Caco-2 (cell line): ENCODE measurements at regions not wholly inside any gene's neighbourhood (a gene's known extent, or its start where the extent isn't known, plus 50 kb on each side); places are given as distances from the start of the nearest gene placed in this dataset.

Experiments used
- BruUV-seq: library from RNA; stranded (reverse); fragments of 400-500 nt; replicated peaks from 2 replicates; lab custom pipeline; 2021; lab: Mats Ljungman, UMichigan
- CTCF ChIA-PET: fragments of 300-600 bp; sonication (Branson Sonifier 250); formaldehyde crosslinking; loops from one replicate; lab custom pipeline; 2022; ENCODE audit warnings: antibody characterized with exemption; lab: Charles Lee
- POLR2A ChIA-PET: fragments of 300-600 bp; sonication (Branson Sonifier 250); formaldehyde crosslinking; loops from one replicate; lab custom pipeline; 2022; ENCODE audit warnings: antibody characterized with exemption; lab: Charles Lee
- DNase-seq, 2 experiments: peaks; one replicate each; pipeline versions ENCODE4 v3.0.0 to v3.0.0-alpha.2; 2020 to 2022
- H3K27me3 ChIP-seq: replicated peaks from 2 replicates; pipeline ENCODE4 v1.6.0; 2011; ENCODE audit warnings: low read length; ENCODE audit not compliant: control insufficient read depth, insufficient read depth
- H3K36me3 ChIP-seq: 2 replicates; pipeline ENCODE4 v1.5.1; 2011; ENCODE audit warnings: low read length; ENCODE audit not compliant: control insufficient read depth, insufficient read depth
- H3K4me1 ChIP-seq: fragments of 250-450 bp; sonication (Bioruptor Pico); 2 replicates; pipeline ENCODE4 v1.5.1; 2020; ENCODE audit warnings: mild to moderate bottlenecking
- H3K4me3 ChIP-seq: 2 replicates; pipeline ENCODE4 v1.5.1; 2011; ENCODE audit warnings: low read depth, mild to moderate bottlenecking, control low read depth, low read length
- H3K9me3 ChIP-seq: fragments of 250-450 bp; sonication (Bioruptor Pico); 2 replicates; pipeline ENCODE4 v1.5.1; 2020; ENCODE audit warnings: mild to moderate bottlenecking, moderate library complexity
- H3K27ac Mint-ChIP-seq: one replicate; pipeline ENCODE4 v1.8.0; 2022; ENCODE audit warnings: mixed read lengths; ENCODE audit not compliant: unreplicated experiment
- H3K27me3 Mint-ChIP-seq: one replicate; pipeline ENCODE4 v1.8.0; 2022; ENCODE audit warnings: mixed read lengths; ENCODE audit not compliant: insufficient read depth, unreplicated experiment
- H3K36me3 Mint-ChIP-seq: one replicate; pipeline ENCODE4 v1.8.0; 2022; ENCODE audit warnings: mild to moderate bottlenecking, mixed read lengths; ENCODE audit not compliant: insufficient read depth, unreplicated experiment
- H3K4me1 Mint-ChIP-seq: one replicate; pipeline ENCODE4 v1.8.0; 2022; ENCODE audit warnings: low read depth, mixed read lengths; ENCODE audit not compliant: unreplicated experiment
- H3K4me3 Mint-ChIP-seq: one replicate; pipeline ENCODE4 v1.8.0; 2022; ENCODE audit warnings: mild to moderate bottlenecking, moderate library complexity, mixed read lengths; ENCODE audit not compliant: unreplicated experiment
- H3K9me3 Mint-ChIP-seq: one replicate; pipeline ENCODE4 v1.8.0; 2022; ENCODE audit warnings: mixed read lengths; ENCODE audit not compliant: unreplicated experiment
- CTCF ChIP-seq, 2 experiments: fragments of 200-600 bp in 1 of 2; IDR thresholded peaks; 1 replicate in 1 of 2; 2 replicates in 1 of 2; pipeline versions ENCODE4 v1.5.1 to v1.8.0; 2011 to 2022; ENCODE audit warnings: antibody characterized with exemption in 1 of 2, control low read depth in 1 of 2, inconsistent platforms in 1 of 2, low read depth in 1 of 2, low read length in 1 of 2, mild to moderate bottlenecking in 1 of 2, moderate library complexity in 1 of 2; ENCODE audit not compliant: insufficient read depth in 1 of 2, severe bottlenecking in 1 of 2, unreplicated experiment in 1 of 2
- intact Hi-C: fragments of 100-400 bp; cut with micrococcal nuclease; formaldehyde crosslinking; loops from one replicate; pipeline ENCODE4 v1.10.0; 2022; ENCODE audit not compliant: unreplicated experiment

- Histone ChIP-seq H3K27me3 (no peaks in the 10 kb centered on the region), H3K9me3 (no peaks in the 10 kb centered on the region), H3K4me3 (no peak overlapping the region), H3K4me1 (no peaks in the 10 kb centered on the region), H3K36me3 (no peaks in the 10 kb centered on the region)
- H3K4me1 Mint-ChIP-seq = peaks cover 12% of the 10 kb centered on the region
- no peaks in the 10 kb centered on the region for H3K9me3 Mint-ChIP-seq
- no peak overlapping the region for H3K27ac Mint-ChIP-seq
- ChIA-PET POLR2A (no interaction called here), CTCF (no interaction called here)
- no peaks in the 10 kb centered on the region for H3K36me3 Mint-ChIP-seq
- intact Hi-C loops = no loop called here
- H3K4me3 Mint-ChIP-seq = no peak overlapping the region
- no peak for DNase-seq
- no peak for TF ChIP-seq CTCF (IDR thresholded peaks at IDR 0.05; ENCODE audit: insufficient read depth in 1 of 2, low read depth in 1 of 2, low read length in 1 of 2, severe bottlenecking in 1 of 2, unreplicated experiment in 1 of 2)
- no peaks in the 10 kb centered on the region for H3K27me3 Mint-ChIP-seq
- BruUV-seq = no TSS peak
Observed at GRCh38 chr6:25219216-25219916, 59.8 kb upstream of the CARMIL1 start.

DNA sequence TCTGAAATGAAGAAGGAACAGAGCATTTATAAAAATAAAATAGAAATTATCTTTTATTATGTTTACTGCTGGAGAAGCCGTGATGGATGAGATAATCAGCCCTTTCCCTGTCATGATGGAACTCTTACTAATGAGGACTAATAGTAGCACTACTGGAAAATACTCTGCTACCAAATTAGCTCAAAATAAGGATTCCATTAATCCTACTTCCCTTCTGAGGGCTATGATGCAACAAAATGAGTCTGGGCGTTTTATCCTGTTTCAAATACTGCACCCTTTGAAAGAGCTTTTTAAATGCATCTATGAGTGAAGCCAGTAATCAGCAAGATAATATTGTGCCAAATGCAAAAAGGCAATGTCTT is 59.3 kb upstream of the CARMIL1 start:
- POLR2A ChIA-PET = no interaction called here
- BruUV-seq = no TSS peak
- H3K27ac Mint-ChIP-seq = no peak overlapping the region
- Histone ChIP-seq H3K36me3 (no peaks in the 10 kb centered on the region), H3K4me1 (no peaks in the 10 kb centered on the region), H3K4me3 (no peak overlapping the region), H3K27me3 (no peaks in the 10 kb centered on the region), H3K9me3 (no peaks in the 10 kb centered on the region)
- H3K4me3 Mint-ChIP-seq = no peak overlapping the region
- no peaks in the 10 kb centered on the region for H3K27me3 Mint-ChIP-seq
- no peaks in the 10 kb centered on the region for H3K36me3 Mint-ChIP-seq
- no peak for DNase-seq
- intact Hi-C loops = loop anchor here (5.0 kb wide), 1 partner anchor 722 kb away; no protein-coding TSS in a partner anchor
- H3K4me1 Mint-ChIP-seq = peaks cover 13% of the 10 kb centered on the region
- CTCF ChIA-PET = interaction anchor here (1.4 kb wide), 1 partner anchor 498 kb away, joined by 4 read pairs; no protein-coding TSS in a partner anchor
- no peaks in the 10 kb centered on the region for H3K9me3 Mint-ChIP-seq
- no peak for TF ChIP-seq CTCF (IDR thresholded peaks at IDR 0.05; ENCODE audit: insufficient read depth in 1 of 2, low read depth in 1 of 2, low read length in 1 of 2, severe bottlenecking in 1 of 2, unreplicated experiment in 1 of 2)

DNA sequence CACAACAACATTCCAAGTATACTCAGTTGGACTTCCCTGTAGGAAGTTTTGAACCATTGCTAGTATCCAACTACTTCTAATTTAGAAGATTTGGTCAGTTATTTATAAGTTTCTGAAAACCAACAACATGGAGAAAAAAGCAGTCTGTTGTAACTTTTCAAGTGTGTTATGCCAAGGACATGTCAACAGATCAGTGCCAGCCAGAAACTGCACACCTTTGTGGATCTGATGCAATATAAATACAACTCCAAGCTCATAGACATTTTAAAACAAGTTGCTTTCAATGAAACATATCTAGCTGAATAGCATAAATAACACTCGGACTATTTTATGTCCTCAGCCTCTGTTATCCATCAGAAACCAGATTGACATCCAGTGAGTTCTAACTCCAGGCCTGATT is 58.3 kb upstream of the CARMIL1 start:
- Histone ChIP-seq H3K9me3 (no peaks in the 10 kb centered on the region), H3K27me3 (no peaks in the 10 kb centered on the region), H3K4me3 (no peak overlapping the region), H3K4me1 (no peaks in the 10 kb centered on the region), H3K36me3 (no peaks in the 10 kb centered on the region)
- no peak for TF ChIP-seq CTCF (IDR thresholded peaks at IDR 0.05; ENCODE audit: insufficient read depth in 1 of 2, low read depth in 1 of 2, low read length in 1 of 2, severe bottlenecking in 1 of 2, unreplicated experiment in 1 of 2)
- no peak for DNase-seq
- H3K27me3 Mint-ChIP-seq = no peaks in the 10 kb centered on the region
- H3K4me1 Mint-ChIP-seq = peaks cover 13% of the 10 kb centered on the region
- no peaks in the 10 kb centered on the region for H3K36me3 Mint-ChIP-seq
- intact Hi-C loops = loop anchor here (5.0 kb wide), 1 partner anchor 721 kb away; no protein-coding TSS in a partner anchor
- POLR2A ChIA-PET = no interaction called here
- no peaks in the 10 kb centered on the region for H3K9me3 Mint-ChIP-seq
- no peak overlapping the region for H3K4me3 Mint-ChIP-seq
- no peak overlapping the region for H3K27ac Mint-ChIP-seq
- CTCF ChIA-PET = interaction anchor here (1.4 kb wide), 1 partner anchor 497 kb away, joined by 4 read pairs; no protein-coding TSS in a partner anchor
- BruUV-seq = no TSS peak
